ENCODE measurements at regions not wholly inside any gene's neighbourhood (a gene's known extent, or its start where the extent isn't known, plus 50 kb on each side); places are given as distances from the start of the nearest gene placed in this dataset.
"Not testable (repeated sequence)": the region's sequence is repeated elsewhere in the genome, so short reads cannot be mapped to it uniquely, and the experiment has no call there.

GRCh38 chr10:33920351-33920750 is 585.9 kb upstream of the NRP1 start:
- intact Hi-C loops (cut with micrococcal nuclease): no loop called here
- no peak for DNase-seq
- CTCF ChIA-PET: no interaction called here

GRCh38 chr10:33919244-33919643 is 584.8 kb upstream of the NRP1 start:
- DNase-seq: no peak
- ChIA-PET CTCF (no interaction called here), POLR2A (no interaction called here)
- Histone ChIP-seq H3K27ac (ENCODE audit: low read depth, low read length) (no peak overlapping the region), H3K36me3 (ENCODE audit: control insufficient read depth in 2 of 3, insufficient read depth in 3 of 3, low read length in 3 of 3) (no peaks in the 10 kb centered on the region), H3K27me3 (ENCODE audit: control insufficient read depth in 2 of 2, insufficient read depth in 2 of 2, low read length in 2 of 2) (no peaks in the 10 kb centered on the region), H3K9me3 (ENCODE audit: control insufficient read depth in 2 of 3, low read length in 3 of 3) (no peaks in the 10 kb centered on the region), H3K4me1 (ENCODE audit: control insufficient read depth in 2 of 2, insufficient read depth in 2 of 2, low read length in 2 of 2) (no peaks in the 10 kb centered on the region), H3K4me3 (ENCODE audit: low read length) (no peak overlapping the region)
- Mint-ChIP-seq H3K9me3 (peaks cover 0 to 5% (median 0%) of the 10 kb centered on the region in 11 donors), H3K4me1 (no peaks in the 10 kb centered on the region), H3K36me3 (no peaks in the 10 kb centered on the region), H3K27me3 (peaks cover 0 to 21% (median 6%) of the 10 kb centered on the region in 5 donors), H3K27ac (no peak overlapping the region), H3K4me3 (no peak overlapping the region)
- no peak for ATAC-seq
- intact Hi-C loops (cut with micrococcal nuclease): no loop called here

More at GRCh38 chr10:33920351-33920750, 585.9 kb upstream of the NRP1 start:
- no peaks in the 10 kb centered on the region for H3K27me3 ChIP-seq (ENCODE audit: control insufficient read depth in 2 of 2, insufficient read depth in 2 of 2, low read length in 2 of 2)
- Mint-ChIP-seq H3K36me3 (no peaks in the 10 kb centered on the region), H3K4me3 (no peak overlapping the region), H3K9me3 (peaks cover 0 to 5% (median 0%) of the 10 kb centered on the region in 11 donors), H3K4me1 (no peaks in the 10 kb centered on the region), H3K27me3 (peaks cover 0 to 13% (median 4%) of the 10 kb centered on the region in 5 donors), H3K27ac (no peak overlapping the region)
- no peaks in the 10 kb centered on the region for H3K4me1 ChIP-seq (ENCODE audit: control insufficient read depth in 2 of 2, insufficient read depth in 2 of 2, low read length in 2 of 2)
- POLR2A ChIA-PET: no interaction called here
- H3K27ac ChIP-seq (ENCODE audit: low read depth, low read length): no peak overlapping the region
- H3K36me3 ChIP-seq (ENCODE audit: control insufficient read depth in 2 of 3, insufficient read depth in 3 of 3, low read length in 3 of 3): no peaks in the 10 kb centered on the region
- no peaks in the 10 kb centered on the region for H3K9me3 ChIP-seq (ENCODE audit: control insufficient read depth in 2 of 3, low read length in 3 of 3)
- no peak for ATAC-seq
- no peak overlapping the region for H3K4me3 ChIP-seq (ENCODE audit: low read length)

DNA sequence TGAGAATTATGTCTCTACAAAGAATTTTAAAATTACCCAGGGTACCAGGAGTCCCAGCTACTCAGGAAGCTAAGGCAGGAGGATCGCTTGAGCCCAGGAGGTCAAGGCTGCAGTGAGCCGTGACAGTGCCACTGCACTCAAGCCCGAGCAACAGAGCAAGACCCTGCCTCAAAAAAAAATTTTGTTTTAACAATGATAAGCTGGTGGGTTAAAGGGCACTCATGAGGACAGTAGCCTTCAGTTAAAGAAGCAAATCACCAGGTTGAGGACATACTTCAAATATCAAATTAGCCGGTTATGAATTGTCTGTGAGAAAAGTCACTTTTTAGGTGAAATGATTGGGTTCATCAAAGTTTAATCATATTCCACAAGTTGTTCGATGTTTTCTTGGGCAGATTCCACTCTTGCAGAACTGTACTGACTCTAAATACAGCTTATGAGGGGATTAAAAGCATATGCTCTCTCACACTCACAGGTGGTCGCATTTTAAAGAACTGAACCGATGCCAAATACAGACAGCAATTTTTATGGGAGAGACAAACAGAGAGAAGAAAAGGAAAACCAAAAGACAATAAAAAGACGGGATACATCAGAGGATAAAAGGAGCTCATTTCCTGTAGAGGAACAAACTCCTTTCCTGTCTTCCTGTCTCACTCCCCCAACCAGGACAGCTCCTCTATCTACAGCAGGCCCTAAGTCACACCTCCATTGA is 582.8 kb upstream of the NRP1 start:
- Mint-ChIP-seq H3K4me3 (no peak overlapping the region), H3K4me1 (no peaks in the 10 kb centered on the region), H3K27ac (no peak overlapping the region), H3K36me3 (no peaks in the 10 kb centered on the region), H3K27me3 (peaks cover 0 to 27% (median 14%) of the 10 kb centered on the region in 5 donors), H3K9me3 (peaks cover 0 to 5% (median 0%) of the 10 kb centered on the region in 11 donors)
- ChIA-PET POLR2A (no interaction called here), CTCF (no interaction called here)
- H3K27ac ChIP-seq (ENCODE audit: low read depth, low read length): no peak overlapping the region
- ATAC-seq (no peak), DNase-seq (no peak)
- no peaks in the 10 kb centered on the region for H3K27me3 ChIP-seq (ENCODE audit: control insufficient read depth in 2 of 2, insufficient read depth in 2 of 2, low read length in 2 of 2)
- H3K9me3 ChIP-seq (ENCODE audit: control insufficient read depth in 2 of 3, low read length in 3 of 3): no peaks in the 10 kb centered on the region
- no peaks in the 10 kb centered on the region for H3K36me3 ChIP-seq (ENCODE audit: control insufficient read depth in 2 of 3, insufficient read depth in 3 of 3, low read length in 3 of 3)
- H3K4me3 ChIP-seq (ENCODE audit: low read length): no peak overlapping the region
- intact Hi-C loops (cut with micrococcal nuclease): no loop called here
- H3K4me1 ChIP-seq (ENCODE audit: control insufficient read depth in 2 of 2, insufficient read depth in 2 of 2, low read length in 2 of 2): no peaks in the 10 kb centered on the region

DNA sequence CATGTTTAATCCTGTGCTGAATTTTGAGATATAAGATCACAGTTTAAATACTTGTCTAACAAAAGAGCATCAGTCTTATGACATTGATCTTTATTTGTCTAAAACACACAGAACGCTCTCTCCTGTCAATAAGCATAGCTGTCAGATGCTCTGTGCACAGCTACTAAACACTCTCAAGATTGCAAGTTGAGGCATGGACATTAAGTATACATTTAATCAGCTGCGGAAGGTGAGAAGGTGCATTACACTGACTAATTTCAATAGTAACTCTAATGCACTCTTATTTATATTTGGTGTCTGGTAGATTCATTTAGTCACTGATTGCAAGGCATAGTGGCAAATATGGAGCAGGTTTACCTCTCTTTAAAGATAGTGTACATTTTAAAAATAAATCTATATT is 580.3 kb upstream of the NRP1 start:
- Mint-ChIP-seq H3K4me3 (no peak overlapping the region), H3K27me3 (peaks cover 0 to 32% (median 16%) of the 10 kb centered on the region in 5 donors), H3K4me1 (no peaks in the 10 kb centered on the region), H3K9me3 (peaks cover 0 to 5% (median 0%) of the 10 kb centered on the region in 11 donors), H3K27ac (no peak overlapping the region), H3K36me3 (no peaks in the 10 kb centered on the region)
- Histone ChIP-seq H3K27me3 (ENCODE audit: control insufficient read depth in 2 of 2, insufficient read depth in 2 of 2, low read length in 2 of 2) (no peaks in the 10 kb centered on the region), H3K27ac (ENCODE audit: low read depth, low read length) (no peak overlapping the region), H3K36me3 (ENCODE audit: control insufficient read depth in 2 of 3, insufficient read depth in 3 of 3, low read length in 3 of 3) (no peaks in the 10 kb centered on the region), H3K4me1 (ENCODE audit: control insufficient read depth in 2 of 2, insufficient read depth in 2 of 2, low read length in 2 of 2) (no peaks in the 10 kb centered on the region), H3K4me3 (ENCODE audit: low read length) (no peak overlapping the region), H3K9me3 (ENCODE audit: control insufficient read depth in 2 of 3, low read length in 3 of 3) (no peaks in the 10 kb centered on the region)
- ChIA-PET POLR2A (no interaction called here), CTCF (no interaction called here)
- ATAC-seq (no peak), DNase-seq (no peak)
- intact Hi-C loops (cut with micrococcal nuclease): no loop called here

- no peaks in the 10 kb centered on the region for H3K4me1 ChIP-seq (ENCODE audit: control insufficient read depth in 2 of 2, insufficient read depth in 2 of 2, low read length in 2 of 2)
- no peaks in the 10 kb centered on the region for H3K36me3 Mint-ChIP-seq
- intact Hi-C loops (cut with micrococcal nuclease): no loop called here
- ChIA-PET POLR2A (no interaction called here), CTCF (no interaction called here)
- H3K27ac ChIP-seq (ENCODE audit: low read depth, low read length): no peak overlapping the region
- H3K4me3 Mint-ChIP-seq: no peak overlapping the region
- H3K27ac Mint-ChIP-seq: no peak overlapping the region
- ATAC-seq (no peak), DNase-seq (no peak)
- no peaks in the 10 kb centered on the region for H3K9me3 ChIP-seq (ENCODE audit: control insufficient read depth in 2 of 3, low read length in 3 of 3)
- peaks cover 0 to 5% (median 0%) of the 10 kb centered on the region in 11 donors for H3K9me3 Mint-ChIP-seq
- H3K4me1 Mint-ChIP-seq: no peaks in the 10 kb centered on the region
- no peak overlapping the region for H3K4me3 ChIP-seq (ENCODE audit: low read length)
- no peaks in the 10 kb centered on the region for H3K27me3 ChIP-seq (ENCODE audit: control insufficient read depth in 2 of 2, insufficient read depth in 2 of 2, low read length in 2 of 2)
- peaks cover 0 to 22% (median 16%) of the 10 kb centered on the region in 5 donors for H3K27me3 Mint-ChIP-seq
- H3K36me3 ChIP-seq (ENCODE audit: control insufficient read depth in 2 of 3, insufficient read depth in 3 of 3, low read length in 3 of 3): no peaks in the 10 kb centered on the region
Measured at GRCh38 chr10:33913194-33913593, 578.7 kb upstream of the NRP1 start.

DNA sequence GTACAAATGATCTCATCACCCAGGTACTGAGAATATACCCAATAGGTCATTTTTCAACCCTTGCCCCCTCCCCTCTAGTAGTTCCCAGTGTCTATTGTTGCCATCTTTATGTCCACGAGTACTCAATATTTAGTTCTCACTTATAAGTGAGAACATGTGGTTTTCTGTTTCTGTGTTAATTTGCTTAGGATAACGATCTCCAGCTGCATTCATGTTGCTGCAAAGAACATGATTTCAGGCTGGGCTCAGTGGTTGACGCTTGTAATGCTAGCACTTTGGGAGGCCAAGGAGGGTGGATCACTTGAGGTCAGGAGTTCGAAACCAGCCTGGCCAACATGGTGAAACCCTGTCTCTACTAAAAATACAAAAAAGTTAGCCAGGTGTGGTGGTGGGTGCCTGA is 575.0 kb upstream of the NRP1 start:
- H3K9me3 Mint-ChIP-seq; H3K4me3 Mint-ChIP-seq; H3K4me1 Mint-ChIP-seq; H3K36me3 ChIP-seq (ENCODE audit: control insufficient read depth in 2 of 3, insufficient read depth in 3 of 3, low read length in 3 of 3); H3K27ac Mint-ChIP-seq; H3K4me3 ChIP-seq (ENCODE audit: low read length); POLR2A ChIA-PET; H3K36me3 Mint-ChIP-seq; intact Hi-C loops (cut with micrococcal nuclease); H3K9me3 ChIP-seq (ENCODE audit: control insufficient read depth in 2 of 3, low read length in 3 of 3); H3K4me1 ChIP-seq (ENCODE audit: control insufficient read depth in 2 of 2, insufficient read depth in 2 of 2, low read length in 2 of 2); CTCF ChIA-PET; ATAC-seq; DNase-seq; H3K27me3 ChIP-seq (ENCODE audit: control insufficient read depth in 2 of 2, insufficient read depth in 2 of 2, low read length in 2 of 2); H3K27ac ChIP-seq (ENCODE audit: low read depth, low read length): not testable (repeated sequence)
- H3K27me3 Mint-ChIP-seq: peaks cover 0 to 14% (median 10%) of the 10 kb centered on the region in 5 donors

DNA sequence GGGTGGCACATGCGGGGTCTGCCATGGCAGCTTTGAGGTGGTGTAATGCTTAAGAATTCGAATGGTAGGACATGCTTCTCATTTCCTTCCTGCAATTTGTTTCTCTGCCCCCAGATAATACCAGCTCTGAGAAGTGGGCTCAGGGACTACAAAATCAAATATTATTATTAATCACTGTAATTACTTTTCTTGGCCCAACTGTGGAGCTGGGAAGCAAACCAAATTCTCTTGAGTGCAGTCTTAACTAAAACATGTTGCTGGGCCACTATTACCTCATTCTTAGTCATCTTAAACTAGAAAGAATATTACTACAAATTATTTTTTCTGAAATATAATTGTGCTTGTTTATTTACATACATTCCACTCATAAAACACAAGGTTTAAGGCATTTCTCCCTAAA is 566.7 kb upstream of the NRP1 start:
- DNase-seq (no peak), ATAC-seq (no peak)
- Histone ChIP-seq H3K9me3 (ENCODE audit: control insufficient read depth in 2 of 3, low read length in 3 of 3) (no peaks in the 10 kb centered on the region), H3K27me3 (ENCODE audit: control insufficient read depth in 2 of 2, insufficient read depth in 2 of 2, low read length in 2 of 2) (no peaks in the 10 kb centered on the region), H3K4me1 (ENCODE audit: control insufficient read depth in 2 of 2, insufficient read depth in 2 of 2, low read length in 2 of 2) (no peaks in the 10 kb centered on the region), H3K4me3 (ENCODE audit: low read length) (no peak overlapping the region), H3K36me3 (ENCODE audit: control insufficient read depth in 2 of 3, insufficient read depth in 3 of 3, low read length in 3 of 3) (no peaks in the 10 kb centered on the region), H3K27ac (ENCODE audit: low read depth, low read length) (no peak overlapping the region)
- no peak overlapping the region for H3K27ac Mint-ChIP-seq
- ChIA-PET POLR2A (no interaction called here), CTCF (no interaction called here)
- peaks cover 0 to 6% (median 2%) of the 10 kb centered on the region in 11 donors for H3K9me3 Mint-ChIP-seq
- H3K27me3 Mint-ChIP-seq: peaks cover 0 to 23% (median 22%) of the 10 kb centered on the region in 5 donors
- H3K4me1 Mint-ChIP-seq: no peaks in the 10 kb centered on the region
- H3K36me3 Mint-ChIP-seq: no peaks in the 10 kb centered on the region
- H3K4me3 Mint-ChIP-seq: no peak overlapping the region
- intact Hi-C loops (cut with micrococcal nuclease): no loop called here

All from naive thymus-derived CD4-positive, alpha-beta T cell (primary cell).